ENCODE measurements at regions not wholly inside any gene's neighbourhood (a gene's known extent, or its start where the extent isn't known, plus 50 kb on each side); places are given as distances from the start of the nearest gene placed in this dataset.

- TF ChIP-seq JUND (IDR thresholded peaks at IDR 0.05; ENCODE audit: low read depth) = no peak
- in situ Hi-C loops (cut with HindIII; ENCODE audit: low pct_unique_long_range_greater_than_20kb, low sequenced_read_pairs) = no loop called here
- DNase-seq (ENCODE audit: low read depth in 1 of 2, low spot score in 1 of 2) = no peak
Observed at GRCh38 chr12:131367983-131368667, 342.8 kb upstream of the SFSWAP start.

- TF ChIP-seq JUND (IDR thresholded peaks at IDR 0.05; ENCODE audit: low read depth) = no peak
- in situ Hi-C loops (cut with HindIII; ENCODE audit: low pct_unique_long_range_greater_than_20kb, low sequenced_read_pairs) = no loop called here
- no peak for DNase-seq (ENCODE audit: low read depth in 1 of 2, low spot score in 1 of 2)
Observed at GRCh38 chr12:131368668-131369071, 342.2 kb upstream of the SFSWAP start.

DNA sequence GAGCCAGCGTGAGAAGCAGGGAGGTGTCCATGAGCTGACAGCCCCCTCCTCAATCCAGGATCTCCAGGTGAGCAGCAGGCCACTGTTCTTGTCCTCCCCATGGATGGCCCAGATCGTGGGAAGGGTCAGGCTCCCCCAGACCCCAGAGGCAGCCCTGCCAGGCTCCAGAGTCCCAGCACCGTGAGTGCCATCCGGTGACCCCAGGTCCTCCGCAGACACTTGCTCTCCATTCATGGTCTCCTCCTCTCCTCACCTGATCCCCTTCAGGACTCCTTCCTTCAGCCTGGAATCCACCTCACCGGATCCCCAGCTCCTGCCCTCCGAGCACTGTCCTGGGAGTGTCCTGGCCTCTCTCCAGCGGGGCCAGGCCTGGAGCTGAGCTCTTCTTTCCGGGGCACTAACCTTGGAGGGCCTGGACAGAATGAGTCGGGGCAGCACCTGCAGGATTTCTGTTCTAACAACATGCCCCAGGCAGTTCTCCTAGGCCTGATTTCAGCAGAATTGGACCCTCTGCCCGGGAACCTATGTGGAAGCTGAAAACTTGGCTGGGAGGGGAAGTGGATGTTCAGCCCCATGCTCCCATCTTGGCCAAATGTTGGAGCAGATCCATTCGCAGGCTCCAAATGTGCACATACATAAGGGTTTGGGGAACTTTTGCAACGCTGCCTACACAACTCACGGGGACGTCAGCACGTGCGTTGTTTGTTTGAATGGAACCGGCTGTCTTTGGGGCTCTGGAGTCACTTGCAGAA is 341.6 kb upstream of the SFSWAP start:
- in situ Hi-C loops (cut with HindIII; ENCODE audit: low pct_unique_long_range_greater_than_20kb, low sequenced_read_pairs) = no loop called here
- DNase-seq (ENCODE audit: low read depth in 1 of 2, low spot score in 1 of 2) = no peak
- TF ChIP-seq JUND (IDR thresholded peaks at IDR 0.05; ENCODE audit: low read depth) = no peak

DNA sequence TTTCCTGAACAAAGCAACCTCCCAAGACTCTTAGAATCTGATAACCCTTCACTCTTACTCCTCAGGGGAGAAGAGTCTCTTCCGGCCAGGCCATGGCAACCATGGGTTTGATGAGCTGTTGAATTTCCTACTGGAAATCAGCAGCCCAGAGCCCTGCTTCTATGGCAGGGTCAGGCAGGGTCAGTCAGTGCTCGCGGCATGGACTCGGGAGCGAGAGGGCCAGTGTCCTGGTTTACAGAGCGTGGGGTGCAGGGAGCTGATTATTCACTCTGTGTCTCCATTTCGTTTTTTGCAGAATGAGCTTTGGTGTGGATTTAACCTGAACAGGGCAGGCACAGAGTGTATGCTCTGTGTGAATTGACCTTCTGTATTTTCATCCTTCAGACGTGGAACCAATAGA is 340.6 kb upstream of the SFSWAP start:
- in situ Hi-C loops (cut with HindIII; ENCODE audit: low pct_unique_long_range_greater_than_20kb, low sequenced_read_pairs) = no loop called here
- no peak for DNase-seq (ENCODE audit: low read depth in 1 of 2, low spot score in 1 of 2)
- no peak for TF ChIP-seq JUND (IDR thresholded peaks at IDR 0.05; ENCODE audit: low read depth)

GRCh38 chr12:131370791-131371347 is 340.0 kb upstream of the SFSWAP start:
- no peak for TF ChIP-seq JUND (IDR thresholded peaks at IDR 0.05; ENCODE audit: low read depth)
- in situ Hi-C loops (cut with HindIII; ENCODE audit: low pct_unique_long_range_greater_than_20kb, low sequenced_read_pairs) = no loop called here
- DNase-seq (ENCODE audit: low read depth in 1 of 2, low spot score in 1 of 2) = no peak

- no peak for DNase-seq (ENCODE audit: low read depth in 1 of 2, low spot score in 1 of 2)
- no peak for TF ChIP-seq JUND (IDR thresholded peaks at IDR 0.05; ENCODE audit: low read depth)
- in situ Hi-C loops (cut with HindIII; ENCODE audit: low pct_unique_long_range_greater_than_20kb, low sequenced_read_pairs) = no loop called here
Observed at GRCh38 chr12:131371401-131372170, 339.3 kb upstream of the SFSWAP start.

- in situ Hi-C loops (cut with HindIII; ENCODE audit: low pct_unique_long_range_greater_than_20kb, low sequenced_read_pairs) = no loop called here
- TF ChIP-seq JUND (IDR thresholded peaks at IDR 0.05; ENCODE audit: low read depth) = no peak
- no peak for DNase-seq (ENCODE audit: low read depth in 1 of 2, low spot score in 1 of 2)
Observed at GRCh38 chr12:131372171-131372475, 338.8 kb upstream of the SFSWAP start.

DNA sequence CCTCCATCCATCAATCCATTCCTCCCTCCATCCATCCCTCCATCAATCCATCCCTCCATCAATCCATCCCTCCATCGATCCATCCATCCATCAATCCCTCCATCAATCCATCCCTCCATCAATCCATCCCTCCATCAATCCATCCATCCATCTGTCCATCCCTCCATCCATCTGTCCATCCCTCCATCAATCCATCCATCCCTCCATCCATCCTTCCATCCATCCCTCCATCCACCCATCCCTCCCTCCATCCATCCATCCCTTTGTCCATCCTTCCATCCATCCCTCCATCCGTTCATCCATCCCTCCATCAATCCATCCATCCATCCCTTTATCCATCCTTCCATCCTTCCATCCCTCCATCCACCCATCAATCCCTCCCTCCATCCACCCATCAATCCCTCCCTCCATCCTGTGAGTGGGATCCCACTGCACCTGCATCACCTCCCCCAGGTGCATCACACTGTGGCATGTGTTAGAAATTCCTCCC is 338.1 kb upstream of the SFSWAP start:
- DNase-seq (ENCODE audit: low read depth in 1 of 2, low spot score in 1 of 2) = no peak
- in situ Hi-C loops (cut with HindIII; ENCODE audit: low pct_unique_long_range_greater_than_20kb, low sequenced_read_pairs) = no loop called here
- no peak for TF ChIP-seq JUND (IDR thresholded peaks at IDR 0.05; ENCODE audit: low read depth)

GRCh38 chr12:131375261-131375971 is 335.5 kb upstream of the SFSWAP start:
- in situ Hi-C loops (cut with HindIII; ENCODE audit: low pct_unique_long_range_greater_than_20kb, low sequenced_read_pairs) = no loop called here
- DNase-seq (ENCODE audit: low read depth in 1 of 2, low spot score in 1 of 2) = no peak
- TF ChIP-seq JUND (IDR thresholded peaks at IDR 0.05; ENCODE audit: low read depth) = no peak

DNA sequence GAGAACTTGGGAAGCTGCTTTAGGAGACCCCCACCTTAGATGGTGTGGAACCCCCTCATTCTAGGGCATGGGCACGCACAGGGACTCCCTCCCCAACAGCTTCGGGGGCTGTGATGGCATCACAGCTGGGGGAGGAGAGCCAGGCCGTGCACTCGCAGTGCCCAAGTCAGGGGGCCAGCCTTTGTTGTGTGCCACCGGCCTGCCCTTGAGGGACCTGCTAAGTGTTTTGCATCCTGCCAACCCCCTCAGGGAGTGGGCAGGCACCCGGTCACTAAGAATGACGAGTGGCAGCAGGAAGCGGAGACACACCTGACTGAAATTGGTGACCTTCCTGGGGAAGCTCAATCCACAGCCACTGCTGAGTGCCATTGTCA is 334.9 kb upstream of the SFSWAP start:
- no peak for TF ChIP-seq JUND (IDR thresholded peaks at IDR 0.05; ENCODE audit: low read depth)
- in situ Hi-C loops (cut with HindIII; ENCODE audit: low pct_unique_long_range_greater_than_20kb, low sequenced_read_pairs) = no loop called here
- no peak for DNase-seq (ENCODE audit: low read depth in 1 of 2, low spot score in 1 of 2)

DNA sequence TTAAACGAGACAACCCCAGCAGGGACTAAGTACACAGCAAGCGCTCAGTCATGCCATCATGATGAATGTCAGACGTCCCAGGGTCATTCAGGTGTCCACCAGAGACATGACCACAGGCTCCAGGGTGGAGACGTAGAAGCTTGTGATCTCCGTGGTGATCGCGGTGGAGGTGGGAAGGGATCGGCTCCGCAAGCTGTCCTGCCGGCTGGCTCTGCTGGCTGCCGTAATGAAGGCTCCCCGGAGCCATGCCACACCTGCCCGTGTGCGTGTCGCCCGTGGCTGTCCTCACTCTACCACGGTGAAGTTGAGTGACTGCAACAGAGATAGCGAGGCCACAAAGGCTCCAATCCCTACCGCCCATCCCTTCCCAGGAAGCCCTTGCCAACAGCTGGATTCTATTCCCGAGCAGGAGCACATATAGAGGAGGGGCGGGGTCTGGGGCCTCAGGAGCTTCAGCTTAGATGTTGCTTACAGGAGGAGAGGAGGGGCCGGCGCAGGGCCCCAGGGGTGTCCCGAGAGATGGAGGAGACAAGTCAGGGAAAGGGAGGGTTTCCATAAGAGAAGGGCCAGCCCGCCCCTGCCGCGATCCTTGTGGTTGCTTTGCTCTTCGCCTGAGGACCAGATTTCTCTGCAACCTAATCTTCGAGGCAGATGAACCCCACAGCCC is 332.6 kb upstream of the SFSWAP start:
- in situ Hi-C loops (cut with HindIII; ENCODE audit: low pct_unique_long_range_greater_than_20kb, low sequenced_read_pairs) = no loop called here
- DNase-seq (ENCODE audit: low read depth in 1 of 2, low spot score in 1 of 2) = no peak
- no peak for TF ChIP-seq JUND (IDR thresholded peaks at IDR 0.05; ENCODE audit: low read depth)

Measured in T47D (cell line).